HUDEP-2 (cell line): ENCODE measurements at regions not wholly inside any gene's neighbourhood (a gene's known extent, or its start where the extent isn't known, plus 50 kb on each side); places are given as distances from the start of the nearest gene placed in this dataset.

ENCODE experiments used
- DNase-seq, 76 experiments: peaks; one replicate each; lab custom pipeline; 2025; ENCODE audit not compliant: unreplicated experiment in 76 of 76; lab: John Stamatoyannopoulos, UW

GRCh38 chr1:68378296-68379084, 71.3 kb downstream of the RPE65 start:
- no peak for DNase-seq

GRCh38 chr1:68377098-68377497, 72.7 kb downstream of the RPE65 start:
- DNase-seq = no peak

- DNase-seq = no peak
These were observed 73.3 kb downstream of the RPE65 start for GRCh38 chr1:68376441-68376840.

- no peak for DNase-seq
These were observed 73.8 kb downstream of the RPE65 start for GRCh38 chr1:68375919-68376318.

GRCh38 chr1:68373173-68373572, 76.6 kb downstream of the RPE65 start:
- DNase-seq = no peak

GRCh38 chr1:68372487-68372886, 77.3 kb downstream of the RPE65 start:
- no peak for DNase-seq

GRCh38 chr1:68370101-68370915, 79.4 kb downstream of the RPE65 start:
- DNase-seq = no peak

- no peak for DNase-seq
These were observed 83.2 kb downstream of the RPE65 start for GRCh38 chr1:68366572-68366971.

- DNase-seq = no peak
These were observed 83.9 kb downstream of the RPE65 start for GRCh38 chr1:68365709-68366382.

- DNase-seq = no peak
These were observed 86.4 kb downstream of the RPE65 start for GRCh38 chr1:68363339-68363738.

GRCh38 chr1:68361346-68361910, 88.3 kb downstream of the RPE65 start:
- no peak for DNase-seq

- no peak for DNase-seq
These were observed 90.7 kb downstream of the RPE65 start for GRCh38 chr1:68359045-68359444.

- DNase-seq = no peak
These were observed 91.3 kb downstream of the RPE65 start for GRCh38 chr1:68358439-68358838.

- DNase-seq = no peak
These were observed 94.1 kb downstream of the RPE65 start for GRCh38 chr1:68355614-68356013.

GRCh38 chr1:68352202-68352601, 97.6 kb downstream of the RPE65 start:
- DNase-seq = no peak

GRCh38 chr1:68347415-68347814, 102.3 kb downstream of the RPE65 start:
- no peak for DNase-seq

- peak in 2 of 76 experiments; percentile 0 to 1 for DNase-seq
These were observed 103.5 kb downstream of the RPE65 start for GRCh38 chr1:68346188-68346808.

- DNase-seq = no peak
These were observed 105.5 kb downstream of the RPE65 start for GRCh38 chr1:68344208-68344607.

- no peak for DNase-seq
These were observed 108.6 kb upstream of the WLS start for GRCh38 chr1:68340951-68341350.

- no peak for DNase-seq
These were observed 107.2 kb upstream of the WLS start for GRCh38 chr1:68339505-68339904.

- no peak for DNase-seq
These were observed 105.8 kb upstream of the WLS start for GRCh38 chr1:68338081-68338480.
